Mesendoderm (in vitro differentiated cells): ENCODE measurements at regions not wholly inside any gene's neighbourhood (a gene's known extent, or its start where the extent isn't known, plus 50 kb on each side); places are given as distances from the start of the nearest gene placed in this dataset.
"Not testable (repeated sequence)": the region's sequence is repeated elsewhere in the genome, so short reads cannot be mapped to it uniquely, and the experiment has no call there.

Experiments
- DNase-seq: peaks from one replicate; pipeline ENCODE4 v3.0.0; 2013
- H2AK5ac ChIP-seq: 2 replicates; pipeline ENCODE4 v1.6.1; 2013; ENCODE audit warnings: low read length, inconsistent platforms
- H2BK120ac ChIP-seq: 2 replicates; pipeline ENCODE4 v1.6.1; 2013; ENCODE audit warnings: low read depth, mild to moderate bottlenecking, low read length, moderate library complexity, mixed read lengths
- H2BK15ac ChIP-seq: replicated peaks from 2 replicates; pipeline ENCODE4 v1.6.1; 2013; ENCODE audit warnings: low read depth, mild to moderate bottlenecking, moderate library complexity
- H2BK5ac ChIP-seq: 2 replicates; pipeline ENCODE4 v1.6.1; 2013; ENCODE audit warnings: low read length, inconsistent platforms
- H3K18ac ChIP-seq: 2 replicates; pipeline ENCODE4 v1.6.1; 2013; ENCODE audit warnings: mild to moderate bottlenecking, low read length, mixed read lengths
- H3K23ac ChIP-seq: one replicate; pipeline ENCODE4 v1.6.1; 2013; ENCODE audit warnings: low read length
- H3K27ac ChIP-seq: 2 replicates; pipeline ENCODE4 v1.5.1; 2013; ENCODE audit warnings: low read depth, mild to moderate bottlenecking, inconsistent platforms, low read length, moderate library complexity
- H3K27me3 ChIP-seq: 2 replicates; pipeline ENCODE4 v1.6.1; 2013; ENCODE audit warnings: low read length, control low read depth, mild to moderate bottlenecking, inconsistent platforms; ENCODE audit not compliant: insufficient read depth, poor library complexity
- H3K36me3 ChIP-seq: 2 replicates; pipeline ENCODE4 v1.6.1; 2013; ENCODE audit warnings: low read length, inconsistent platforms; ENCODE audit not compliant: control insufficient read depth, insufficient read depth
- H3K4ac ChIP-seq: one replicate; pipeline ENCODE4 v1.6.1; 2013; ENCODE audit warnings: low read depth, mild to moderate bottlenecking, low read length, moderate library complexity
- H3K4me1 ChIP-seq: 2 replicates; pipeline ENCODE4 v1.6.1; 2013; ENCODE audit warnings: low read depth, low read length, inconsistent platforms; ENCODE audit not compliant: control insufficient read depth
- H3K4me2 ChIP-seq: 2 replicates; pipeline ENCODE4 v1.6.1; 2013; ENCODE audit warnings: low read length
- H3K4me3 ChIP-seq: 2 replicates; pipeline ENCODE4 v1.5.1; 2013; ENCODE audit warnings: mild to moderate bottlenecking, low read length
- H3K56ac ChIP-seq: one replicate; pipeline ENCODE4 v1.6.1; 2013; ENCODE audit warnings: low read length
- H3K79me1 ChIP-seq: 2 replicates; pipeline ENCODE4 v1.6.1; 2013; ENCODE audit warnings: low read length, inconsistent platforms
- H3K79me2 ChIP-seq: 2 replicates; pipeline ENCODE4 v1.6.1; 2013; ENCODE audit warnings: mild to moderate bottlenecking, low read length; ENCODE audit not compliant: control insufficient read depth, insufficient read depth
- H3K9ac ChIP-seq: 2 replicates; pipeline ENCODE4 v1.6.1; 2013; ENCODE audit warnings: low read length, inconsistent platforms
- H4K5ac ChIP-seq: one replicate; pipeline ENCODE4 v1.6.1; 2013; ENCODE audit warnings: low read length
- H4K8ac ChIP-seq: one replicate; pipeline ENCODE4 v1.6.1; 2013; ENCODE audit warnings: low read depth, mild to moderate bottlenecking, control low read depth, low read length, moderate library complexity
- WGBS: extraction: QIAGEN DNeasy Blood & Tissue Kit; methylation state at CpG from one replicate; pipeline ENCODE4 v1.1.7; 2013; ENCODE audit warnings: low lambda C conversion rate, missing lambda C conversion rate; ENCODE audit not compliant: insufficient coverage; ENCODE audit errors: extremely low coverage; 5-methylcytosine and 5-hydroxymethylcytosine counted together

GRCh38 chr2:142362069-142362468 lies 231.3 kb upstream of the LRP1B start:
- H2BK5ac ChIP-seq, H3K27me3 ChIP-seq, H2BK120ac ChIP-seq, H3K4me3 ChIP-seq, H3K79me1 ChIP-seq, H4K8ac ChIP-seq, H4K5ac ChIP-seq, H3K9ac ChIP-seq, H2BK15ac ChIP-seq, H2AK5ac ChIP-seq, H3K79me2 ChIP-seq, H3K18ac ChIP-seq, H3K4ac ChIP-seq, H3K36me3 ChIP-seq, DNase-seq, H3K27ac ChIP-seq, H3K56ac ChIP-seq, H3K4me2 ChIP-seq, H3K23ac ChIP-seq, H3K4me1 ChIP-seq: not testable (repeated sequence)
- no CpG with 5 or more reads among the region's 7 CpGs for WGBS

GRCh38 chr2:142347751-142348150 lies 216.9 kb upstream of the LRP1B start:
- Histone ChIP-seq H3K9ac (no peak overlapping the region), H3K27ac (no peak overlapping the region), H3K79me2 (no peaks in the 10 kb centered on the region), H2BK15ac (no peak overlapping the region), H3K4me3 (no peak overlapping the region), H3K4me2 (no peak overlapping the region), H3K79me1 (no peaks in the 10 kb centered on the region), H2AK5ac (no peak overlapping the region), H2BK5ac (no peak overlapping the region), H3K18ac (no peak overlapping the region), H4K5ac (no peak overlapping the region), H3K27me3 (no peaks in the 10 kb centered on the region), H3K4ac (no peak overlapping the region), H3K4me1 (no peaks in the 10 kb centered on the region), H3K36me3 (no peaks in the 10 kb centered on the region), H3K23ac (no peak overlapping the region), H4K8ac (no peak overlapping the region), H2BK120ac (no peak overlapping the region), H3K56ac (no peak overlapping the region)
- no CpG with 5 or more reads among the region's 1 CpG for WGBS
- DNase-seq: no peak

- H3K18ac ChIP-seq: no peak overlapping the region
- no peak overlapping the region for H3K56ac ChIP-seq
- H3K27ac ChIP-seq: no peak overlapping the region
- no peak overlapping the region for H4K8ac ChIP-seq
- H3K79me1 ChIP-seq: no peaks in the 10 kb centered on the region
- no peak overlapping the region for H3K9ac ChIP-seq
- no peaks in the 10 kb centered on the region for H3K36me3 ChIP-seq
- no peak overlapping the region for H2AK5ac ChIP-seq
- H3K4ac ChIP-seq: no peak overlapping the region
- no peak overlapping the region for H3K4me3 ChIP-seq
- DNase-seq: no peak
- no peak overlapping the region for H2BK15ac ChIP-seq
- no peak overlapping the region for H3K4me2 ChIP-seq
- H4K5ac ChIP-seq: no peak overlapping the region
- no peak overlapping the region for H2BK120ac ChIP-seq
- H3K27me3 ChIP-seq: no peaks in the 10 kb centered on the region
- H3K79me2 ChIP-seq: no peaks in the 10 kb centered on the region
- no peaks in the 10 kb centered on the region for H3K4me1 ChIP-seq
- no peak overlapping the region for H3K23ac ChIP-seq
- H2BK5ac ChIP-seq: no peak overlapping the region
Observed at GRCh38 chr2:142339261-142339660, 208.4 kb upstream of the LRP1B start.

- WGBS: 100% methylated on average over 1 of the region's 2 CpGs
- Histone ChIP-seq H3K4me1 (no peaks in the 10 kb centered on the region), H2BK15ac (no peak overlapping the region), H2BK120ac (no peak overlapping the region), H2AK5ac (no peak overlapping the region), H2BK5ac (no peak overlapping the region), H3K4ac (no peak overlapping the region), H4K5ac (no peak overlapping the region), H4K8ac (no peak overlapping the region), H3K27ac (no peak overlapping the region), H3K56ac (no peak overlapping the region), H3K27me3 (no peaks in the 10 kb centered on the region), H3K4me3 (no peak overlapping the region), H3K4me2 (no peak overlapping the region), H3K23ac (no peak overlapping the region), H3K36me3 (no peaks in the 10 kb centered on the region), H3K79me2 (no peaks in the 10 kb centered on the region), H3K9ac (no peak overlapping the region), H3K79me1 (no peaks in the 10 kb centered on the region), H3K18ac (no peak overlapping the region)
- DNase-seq: no peak
Observed at GRCh38 chr2:142332196-142332595, 201.4 kb upstream of the LRP1B start.

GRCh38 chr2:142330458-142330857 lies 199.6 kb upstream of the LRP1B start:
- Histone ChIP-seq H2AK5ac (no peak overlapping the region), H3K23ac (no peak overlapping the region), H3K79me1 (no peaks in the 10 kb centered on the region), H3K9ac (no peak overlapping the region), H2BK5ac (no peak overlapping the region), H3K4ac (no peak overlapping the region), H4K8ac (no peak overlapping the region), H3K27me3 (no peaks in the 10 kb centered on the region), H3K27ac (no peak overlapping the region), H3K4me1 (no peaks in the 10 kb centered on the region), H3K4me3 (no peak overlapping the region), H3K36me3 (no peaks in the 10 kb centered on the region), H3K79me2 (no peaks in the 10 kb centered on the region), H2BK15ac (no peak overlapping the region), H3K18ac (no peak overlapping the region), H2BK120ac (no peak overlapping the region), H4K5ac (no peak overlapping the region), H3K56ac (no peak overlapping the region), H3K4me2 (no peak overlapping the region)
- no CpG with 5 or more reads among the region's 1 CpG for WGBS
- DNase-seq: no peak

- no peak overlapping the region for H3K9ac ChIP-seq
- H3K27me3 ChIP-seq: no peaks in the 10 kb centered on the region
Observed at GRCh38 chr2:142325870-142326269, 195.1 kb upstream of the LRP1B start.

More at GRCh38 chr2:142325870-142326269, 195.1 kb upstream of the LRP1B start:
- Histone ChIP-seq H2BK15ac (no peak overlapping the region), H3K79me1 (no peaks in the 10 kb centered on the region), H3K79me2 (no peaks in the 10 kb centered on the region), H2BK5ac (no peak overlapping the region), H3K27ac (no peak overlapping the region), H4K5ac (no peak overlapping the region), H3K18ac (no peak overlapping the region), H2BK120ac (no peak overlapping the region), H3K4me1 (no peaks in the 10 kb centered on the region), H3K36me3 (no peaks in the 10 kb centered on the region), H3K4ac (no peak overlapping the region), H2AK5ac (no peak overlapping the region), H4K8ac (no peak overlapping the region), H3K56ac (no peak overlapping the region), H3K4me3 (no peak overlapping the region), H3K23ac (no peak overlapping the region), H3K4me2 (no peak overlapping the region)
- DNase-seq: no peak
